Cerebellar cortex (tissue), 1 donor: ENCODE measurements at regions not wholly inside any gene's neighbourhood (a gene's known extent, or its start where the extent isn't known, plus 50 kb on each side); places are given as distances from the start of the nearest gene placed in this dataset.
"Not testable (repeated sequence)": the region's sequence is repeated elsewhere in the genome, so short reads cannot be mapped to it uniquely, and the experiment has no call there.

Experiments used
- DNase-seq: peaks from one replicate; pipeline ENCODE4 v3.0.0-alpha.2; 2015; ENCODE audit warnings: low spot score

GRCh38 chr4:123158576-123158975 is 236.2 kb upstream of the NUDT6 start:
- no peak for DNase-seq

DNA sequence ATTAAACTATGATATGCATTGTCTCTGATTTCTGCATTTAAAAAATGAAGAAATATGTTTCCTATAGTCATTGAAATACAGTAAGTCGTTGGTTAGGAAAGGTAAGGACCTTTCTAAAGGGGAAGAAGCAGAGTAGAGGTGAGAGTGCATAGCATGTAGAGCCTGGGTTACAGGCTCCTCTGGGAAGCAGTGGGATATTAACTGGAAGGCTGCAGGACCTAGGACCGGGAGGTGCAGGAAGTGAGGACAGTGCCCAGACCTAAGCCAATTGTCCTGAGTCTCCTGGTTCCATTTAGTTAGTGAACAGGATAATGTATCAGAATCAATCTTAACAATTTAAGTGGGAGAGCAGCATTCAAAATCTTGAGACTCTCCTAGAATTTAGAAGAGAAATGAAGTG is 237.1 kb upstream of the NUDT6 start:
- no peak for DNase-seq

DNA sequence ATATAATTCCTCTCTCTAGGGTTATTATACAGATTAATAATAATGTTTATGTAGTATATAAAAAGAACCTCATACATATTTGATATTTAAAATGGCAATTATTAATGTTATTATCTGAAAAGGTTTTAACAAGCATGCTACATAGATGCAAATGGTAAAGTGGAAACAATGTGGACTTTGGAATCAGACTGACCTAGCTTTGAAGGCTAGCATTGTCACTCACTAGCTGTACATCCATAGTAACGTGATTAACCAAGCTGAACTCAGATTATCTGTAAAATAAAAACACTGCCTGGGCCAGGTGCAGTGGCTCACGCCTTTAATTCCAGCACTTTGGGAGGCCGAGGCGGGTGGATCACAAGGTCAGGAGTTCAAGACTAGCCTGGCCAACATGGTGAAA is 233.7 kb upstream of the SPRY1 start:
- no peak for DNase-seq

DNA sequence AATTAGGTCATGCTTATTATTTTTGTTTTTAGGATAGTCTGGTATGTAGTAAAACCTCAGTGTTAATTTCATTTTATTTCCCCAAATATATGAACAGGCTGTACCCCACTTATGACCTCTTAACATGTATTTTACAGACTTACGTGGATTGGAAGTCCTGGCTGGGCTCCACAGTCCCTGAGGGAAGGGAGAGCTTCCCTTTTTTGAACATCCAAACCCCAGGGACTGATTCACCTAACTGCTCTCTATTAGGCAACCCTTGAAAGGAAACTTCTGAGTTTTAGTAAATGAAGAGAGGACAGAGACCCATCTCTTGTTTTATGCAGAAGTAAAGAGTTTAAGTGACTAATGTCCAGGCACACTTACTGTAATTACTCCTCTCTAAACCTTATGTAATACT is 233.1 kb upstream of the SPRY1 start:
- no peak for DNase-seq

- no peak for DNase-seq
Observed at GRCh38 chr4:123166023-123166422, 230.6 kb upstream of the SPRY1 start.

GRCh38 chr4:123167931-123168330 is 228.7 kb upstream of the SPRY1 start:
- no peak for DNase-seq

DNA sequence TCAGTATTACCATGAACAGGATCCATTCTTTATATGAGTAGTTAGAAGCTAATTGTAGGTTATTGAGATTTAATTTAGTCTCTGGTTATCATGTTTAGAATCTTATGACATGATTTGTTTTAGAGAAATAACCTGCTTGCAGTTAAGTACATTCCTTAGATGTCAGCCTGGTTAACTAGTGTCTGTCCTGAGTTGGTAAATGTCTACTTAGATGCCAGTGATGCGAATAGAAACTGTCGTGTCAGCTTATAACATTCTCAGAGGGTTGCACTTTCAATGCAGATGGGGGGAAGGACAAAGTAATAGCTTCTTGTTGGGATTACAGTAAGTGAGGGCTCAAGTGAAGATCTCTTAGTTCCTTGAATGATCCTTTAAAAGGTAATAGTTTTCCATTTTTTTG is 227.8 kb upstream of the SPRY1 start:
- DNase-seq = no peak

DNA sequence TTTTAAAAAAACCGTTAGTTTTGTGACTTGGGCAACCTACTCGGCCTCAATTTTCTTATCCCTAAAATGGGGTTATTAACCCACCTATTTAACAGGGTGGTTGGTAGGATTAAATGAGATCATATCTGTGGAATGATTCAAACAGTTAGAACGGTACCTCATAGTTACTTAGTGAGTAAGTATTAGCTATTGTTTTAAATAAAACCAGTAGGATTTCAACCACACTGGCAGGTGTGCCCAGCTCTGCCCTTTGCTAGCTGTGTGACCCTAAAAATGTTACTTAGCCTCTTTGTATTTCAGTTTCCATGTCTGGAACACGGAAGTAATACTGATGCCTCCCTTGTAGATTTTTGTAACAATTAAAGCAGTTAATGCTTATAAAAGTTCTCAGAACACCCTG is 225.8 kb upstream of the SPRY1 start:
- no peak for DNase-seq

- DNase-seq = no peak
Observed at GRCh38 chr4:123176605-123177004, 220.0 kb upstream of the SPRY1 start.

DNA sequence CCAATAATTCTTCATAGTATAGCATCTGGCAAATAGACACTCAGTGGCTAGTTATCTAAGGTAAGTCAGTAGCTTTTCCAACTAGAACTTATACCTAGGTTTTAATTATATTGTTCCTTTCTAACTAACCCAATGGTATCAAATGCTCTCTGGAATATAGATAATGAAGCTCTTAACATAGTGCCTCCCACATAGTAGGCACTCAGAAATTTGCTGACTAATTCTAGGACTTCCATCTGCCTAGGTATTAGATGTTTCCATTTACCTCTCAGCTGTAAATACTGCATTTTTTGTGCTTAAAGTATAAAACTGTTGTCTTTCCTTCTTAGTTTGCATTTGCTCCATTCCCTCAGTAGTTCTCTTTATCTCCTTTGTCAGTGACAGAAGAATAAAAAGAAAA is 214.3 kb upstream of the SPRY1 start:
- DNase-seq = no peak

DNA sequence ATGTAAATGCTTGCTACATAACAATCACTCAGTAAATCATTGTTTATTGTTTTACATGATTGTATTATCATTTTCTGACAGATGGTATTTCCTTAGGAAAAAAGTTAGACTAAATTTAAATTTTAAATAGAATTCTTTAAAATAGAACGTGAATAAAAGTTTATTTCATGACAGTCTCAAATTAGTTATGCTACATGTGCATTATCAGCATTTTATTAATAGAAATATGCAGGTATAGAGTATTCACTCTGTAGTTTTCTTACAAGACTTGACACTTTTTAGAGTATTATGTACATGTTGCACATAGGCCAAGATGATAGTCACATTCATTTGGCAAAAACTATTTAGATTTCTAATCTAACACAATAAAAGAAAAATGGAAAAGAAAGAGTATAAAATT is 213.3 kb upstream of the SPRY1 start:
- DNase-seq = no peak

- DNase-seq = not testable (repeated sequence)
Observed at GRCh38 chr4:123183754-123184153, 212.8 kb upstream of the SPRY1 start.

GRCh38 chr4:123186731-123187130 is 209.9 kb upstream of the SPRY1 start:
- no peak for DNase-seq

- no peak for DNase-seq
Observed at GRCh38 chr4:123190176-123190575, 206.4 kb upstream of the SPRY1 start.

DNA sequence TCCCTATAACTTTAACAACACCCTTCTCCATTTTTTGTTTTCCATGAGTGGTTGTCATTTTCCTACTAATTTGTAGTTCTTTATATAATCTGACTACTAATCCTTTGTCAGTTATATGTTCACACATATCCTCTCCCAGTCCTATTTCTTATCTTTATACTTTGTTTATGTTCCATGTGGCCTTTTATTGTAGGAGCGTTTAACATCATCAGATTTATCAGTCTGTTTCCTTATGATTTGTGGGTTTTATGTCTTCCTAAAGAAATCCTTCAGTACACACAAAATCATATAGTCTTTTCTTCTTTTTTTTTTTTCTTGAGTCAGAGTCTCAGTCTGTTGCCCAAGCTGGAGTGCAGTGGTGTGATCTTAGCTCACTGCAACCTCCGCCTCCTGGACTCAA is 204.9 kb upstream of the SPRY1 start:
- DNase-seq = no peak

- DNase-seq = no peak
Observed at GRCh38 chr4:123193802-123194367, 202.7 kb upstream of the SPRY1 start.

DNA sequence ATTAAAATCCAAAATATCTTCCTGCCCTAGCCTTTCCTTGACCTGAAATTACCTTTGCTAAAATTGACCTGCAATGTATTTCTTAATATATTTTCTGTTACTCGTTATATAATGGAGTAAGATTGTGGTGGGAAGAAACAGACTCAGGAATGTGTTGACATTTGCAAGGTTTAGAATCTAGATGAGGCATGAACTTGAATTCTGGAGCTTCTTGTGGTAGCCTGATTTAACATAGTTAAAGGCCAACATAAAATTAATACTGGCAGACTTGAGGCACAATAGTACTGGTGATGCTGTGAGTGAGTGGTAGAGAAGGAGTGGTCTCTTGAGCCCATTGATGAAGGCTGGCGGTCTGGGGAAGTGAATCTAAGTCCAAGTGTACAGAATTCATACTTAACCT is 197.9 kb upstream of the SPRY1 start:
- DNase-seq = no peak

DNA sequence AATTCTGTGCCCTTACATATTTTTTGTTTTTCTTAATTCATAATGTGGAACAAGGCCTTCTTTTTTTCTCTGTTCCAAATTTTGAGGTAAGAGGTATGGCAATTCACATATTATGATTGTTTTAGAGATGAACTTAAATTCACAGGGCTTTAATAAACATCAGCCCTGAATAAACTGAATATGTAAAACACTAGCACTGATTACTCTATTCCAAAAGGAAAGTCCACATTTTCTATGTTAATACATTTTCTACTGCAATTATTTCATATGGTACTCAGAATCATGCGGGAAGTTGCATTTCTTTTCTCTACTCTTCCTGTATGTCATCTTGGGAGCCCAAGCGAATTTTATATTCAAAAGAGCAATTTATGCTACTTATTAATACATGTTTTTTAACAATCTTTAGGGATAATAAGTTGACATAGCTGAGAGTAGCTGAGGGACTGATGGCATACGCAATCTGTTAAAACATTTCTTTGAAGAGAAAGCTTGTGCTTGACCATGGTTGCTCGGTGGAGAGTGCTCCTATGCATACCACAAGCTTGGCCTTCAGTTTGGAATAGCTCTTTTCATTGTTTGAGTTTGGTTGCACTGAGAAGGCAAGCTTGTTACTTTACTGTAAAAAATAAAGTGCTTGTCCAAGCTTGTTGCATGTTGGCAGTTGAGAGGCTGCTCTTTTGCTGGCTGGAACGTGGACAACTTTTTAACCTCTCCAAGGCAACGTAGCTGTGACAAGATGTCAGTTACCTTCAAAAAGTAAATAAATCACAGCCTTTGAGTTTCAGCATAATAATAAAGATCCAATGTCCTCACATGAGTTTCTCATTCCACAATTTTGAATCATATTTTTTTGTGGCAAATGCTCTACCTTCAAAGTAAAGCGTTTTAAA is 196.3 kb upstream of the SPRY1 start:
- DNase-seq = no peak

GRCh38 chr4:123204737-123205136 is 191.9 kb upstream of the SPRY1 start:
- DNase-seq = no peak

DNA sequence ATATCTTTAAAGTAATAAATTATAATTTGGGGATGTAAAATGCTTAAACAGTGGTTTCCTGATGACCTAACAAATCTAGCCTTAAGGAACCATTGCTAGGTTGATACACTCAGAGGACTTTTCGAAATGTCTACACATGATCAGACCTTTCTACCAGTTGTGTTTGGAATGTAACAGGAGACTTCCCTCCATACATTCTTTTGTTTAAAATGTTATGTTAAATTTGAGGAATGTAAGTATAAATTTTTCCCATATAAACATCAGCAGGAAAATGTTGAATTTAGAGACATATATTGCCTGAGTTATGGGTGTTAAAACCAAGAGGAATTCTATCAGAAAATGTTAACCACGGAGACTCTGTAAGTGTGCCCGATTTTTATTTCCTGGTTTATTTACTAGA is 190.6 kb upstream of the SPRY1 start:
- no peak for DNase-seq

GRCh38 chr4:123209436-123209835 is 187.2 kb upstream of the SPRY1 start:
- DNase-seq = no peak

GRCh38 chr4:123215536-123215935 is 181.1 kb upstream of the SPRY1 start:
- DNase-seq = no peak

GRCh38 chr4:123216543-123216942 is 180.1 kb upstream of the SPRY1 start:
- DNase-seq = no peak

GRCh38 chr4:123216946-123217345 is 179.6 kb upstream of the SPRY1 start:
- no peak for DNase-seq
